IPS DF 6.9 (cell line): ENCODE measurements at regions not wholly inside any gene's neighbourhood (a gene's known extent, or its start where the extent isn't known, plus 50 kb on each side); places are given as distances from the start of the nearest gene placed in this dataset.

Experiments used
- DNase-seq: peaks from one replicate; pipeline ENCODE4 v3.0.0-alpha.2; 2013; ENCODE audit warnings: low read depth, low spot score
- H3K27ac ChIP-seq: one replicate; pipeline ENCODE4 v1.5.1; 2013; ENCODE audit warnings: low read length, control low read depth
- H3K27me3 ChIP-seq: 2 replicates; pipeline ENCODE4 v1.6.1; 2013; ENCODE audit warnings: mild to moderate bottlenecking, low read length; ENCODE audit not compliant: control insufficient read depth, insufficient read depth
- H3K36me3 ChIP-seq: 2 replicates; pipeline ENCODE4 v1.6.1; 2013; ENCODE audit warnings: low read length; ENCODE audit not compliant: control insufficient read depth, insufficient read depth
- H3K4me1 ChIP-seq: 2 replicates; pipeline ENCODE4 v1.6.1; 2013; ENCODE audit warnings: low read length; ENCODE audit not compliant: control insufficient read depth, insufficient read depth
- H3K4me3 ChIP-seq: 2 replicates; pipeline ENCODE4 v1.5.1; 2013; ENCODE audit warnings: mild to moderate bottlenecking, low read length
- H3K9me3 ChIP-seq: 2 replicates; pipeline ENCODE4 v1.6.1; 2013; ENCODE audit warnings: low read length, inconsistent platforms; ENCODE audit not compliant: control insufficient read depth, insufficient read depth
- WGBS: extraction: QIAGEN DNeasy Blood & Tissue Kit; methylation state at CpG from one replicate; pipeline ENCODE4 v1.1.7; 2013; ENCODE audit warnings: mixed read lengths, missing lambda C conversion rate; ENCODE audit not compliant: insufficient read length, insufficient coverage; 5-methylcytosine and 5-hydroxymethylcytosine counted together

GRCh38 chr1:238898856-238899255, 487.5 kb upstream of the CHRM3 start:
- Histone ChIP-seq H3K27me3 (no peaks in the 10 kb centered on the region), H3K36me3 (no peaks in the 10 kb centered on the region), H3K4me1 (0 out of 2 replicates have a peak, but pooled peaks cover 2% of the 10 kb centered on the region), H3K9me3 (no peaks in the 10 kb centered on the region), H3K4me3 (no peak overlapping the region), H3K27ac (no peak overlapping the region)
- DNase-seq, result no peak

GRCh38 chr1:238895911-238896310, 490.5 kb upstream of the CHRM3 start:
- 0 out of 2 replicates have a peak, but pooled peaks cover 2% of the 10 kb centered on the region for H3K4me1 ChIP-seq
- no peak overlapping the region for H3K4me3 ChIP-seq
- WGBS, result no CpG with 5 or more reads among the region's 2 CpGs
- no peaks in the 10 kb centered on the region for H3K27me3 ChIP-seq
- H3K9me3 ChIP-seq, result no peaks in the 10 kb centered on the region
- H3K27ac ChIP-seq, result no peak overlapping the region
- no peak for DNase-seq
- H3K36me3 ChIP-seq, result no peaks in the 10 kb centered on the region

GRCh38 chr1:238892612-238893011, 493.8 kb upstream of the CHRM3 start:
- WGBS, result no CpG with 5 or more reads among the region's 4 CpGs
- no peaks in the 10 kb centered on the region for H3K27me3 ChIP-seq
- no peaks in the 10 kb centered on the region for H3K4me1 ChIP-seq
- no peak for DNase-seq
- H3K9me3 ChIP-seq, result no peaks in the 10 kb centered on the region
- H3K27ac ChIP-seq, result no peak overlapping the region
- no peaks in the 10 kb centered on the region for H3K36me3 ChIP-seq
- no peak overlapping the region for H3K4me3 ChIP-seq

GRCh38 chr1:238861342-238862066, 524.9 kb upstream of the CHRM3 start:
- Histone ChIP-seq H3K36me3 (no peaks in the 10 kb centered on the region), H3K9me3 (no peaks in the 10 kb centered on the region), H3K4me3 (no peak overlapping the region), H3K27ac (no peak overlapping the region), H3K27me3 (no peaks in the 10 kb centered on the region), H3K4me1 (no peaks in the 10 kb centered on the region; the same call in 1 of the 2 replicates)
- DNase-seq, result no peak
- no CpG with 5 or more reads among the region's 8 CpGs for WGBS

GRCh38 chr1:238833919-238834318, 552.4 kb upstream of the CHRM3 start:
- peaks cover 2% of the 10 kb centered on the region for H3K9me3 ChIP-seq
- no peak overlapping the region for H3K4me3 ChIP-seq
- no peaks in the 10 kb centered on the region for H3K36me3 ChIP-seq
- DNase-seq, result no peak
- no peak overlapping the region for H3K27ac ChIP-seq
- H3K4me1 ChIP-seq, result no peaks in the 10 kb centered on the region
- H3K27me3 ChIP-seq, result no peaks in the 10 kb centered on the region

GRCh38 chr1:238832106-238832505, 554.3 kb upstream of the CHRM3 start:
- no peak overlapping the region for H3K4me3 ChIP-seq
- no peaks in the 10 kb centered on the region for H3K27me3 ChIP-seq
- H3K4me1 ChIP-seq, result no peaks in the 10 kb centered on the region
- H3K36me3 ChIP-seq, result no peaks in the 10 kb centered on the region
- no peak overlapping the region for H3K27ac ChIP-seq
- peaks cover 2% of the 10 kb centered on the region for H3K9me3 ChIP-seq
- peak; percentile 25 for DNase-seq
- WGBS, result no CpG with 5 or more reads among the region's 1 CpG

GRCh38 chr1:238830036-238830611, 556.2 kb upstream of the CHRM3 start:
- H3K36me3 ChIP-seq, result no peaks in the 10 kb centered on the region
- no peak overlapping the region for H3K4me3 ChIP-seq
- no peaks in the 10 kb centered on the region for H3K27me3 ChIP-seq
- H3K4me1 ChIP-seq, result no peaks in the 10 kb centered on the region
- no CpG with 5 or more reads among the region's 3 CpGs for WGBS
- no peak for DNase-seq
- H3K27ac ChIP-seq, result no peak overlapping the region
- H3K9me3 ChIP-seq, result peaks cover 2% of the 10 kb centered on the region

GRCh38 chr1:238826891-238827290, 559.5 kb upstream of the CHRM3 start:
- Histone ChIP-seq H3K4me3 (no peak overlapping the region), H3K4me1 (no peaks in the 10 kb centered on the region), H3K27ac (no peak overlapping the region), H3K9me3 (peaks cover 2% of the 10 kb centered on the region), H3K27me3 (no peaks in the 10 kb centered on the region), H3K36me3 (no peaks in the 10 kb centered on the region)
- DNase-seq, result no peak

- H3K27me3 ChIP-seq, result no peaks in the 10 kb centered on the region
- DNase-seq, result no peak
- H3K27ac ChIP-seq, result no peak overlapping the region
- no peaks in the 10 kb centered on the region for H3K9me3 ChIP-seq
- H3K4me3 ChIP-seq, result no peak overlapping the region
- H3K4me1 ChIP-seq, result no peaks in the 10 kb centered on the region
- no peaks in the 10 kb centered on the region for H3K36me3 ChIP-seq
Observed at GRCh38 chr1:238823416-238823815, 563.0 kb upstream of the CHRM3 start.

GRCh38 chr1:238811211-238811879, 575.0 kb upstream of the CHRM3 start:
- Histone ChIP-seq H3K27me3 (no peaks in the 10 kb centered on the region), H3K36me3 (no peaks in the 10 kb centered on the region), H3K9me3 (no peaks in the 10 kb centered on the region), H3K4me3 (no peak overlapping the region), H3K4me1 (no peaks in the 10 kb centered on the region), H3K27ac (no peak overlapping the region)
- WGBS, result 100% methylated on average over 2 of the region's 3 CpGs
- DNase-seq, result no peak

- Histone ChIP-seq H3K36me3 (no peaks in the 10 kb centered on the region), H3K27ac (no peak overlapping the region), H3K27me3 (no peaks in the 10 kb centered on the region), H3K9me3 (no peaks in the 10 kb centered on the region), H3K4me1 (no peaks in the 10 kb centered on the region), H3K4me3 (no peak overlapping the region)
- no peak for DNase-seq
- no CpG with 5 or more reads among the region's 4 CpGs for WGBS
Observed at GRCh38 chr1:238790882-238791281, 595.5 kb upstream of the CHRM3 start.
